ENCODE measurements at regions not wholly inside any gene's neighbourhood (a gene's known extent, or its start where the extent isn't known, plus 50 kb on each side); places are given as distances from the start of the nearest gene placed in this dataset.

DNA sequence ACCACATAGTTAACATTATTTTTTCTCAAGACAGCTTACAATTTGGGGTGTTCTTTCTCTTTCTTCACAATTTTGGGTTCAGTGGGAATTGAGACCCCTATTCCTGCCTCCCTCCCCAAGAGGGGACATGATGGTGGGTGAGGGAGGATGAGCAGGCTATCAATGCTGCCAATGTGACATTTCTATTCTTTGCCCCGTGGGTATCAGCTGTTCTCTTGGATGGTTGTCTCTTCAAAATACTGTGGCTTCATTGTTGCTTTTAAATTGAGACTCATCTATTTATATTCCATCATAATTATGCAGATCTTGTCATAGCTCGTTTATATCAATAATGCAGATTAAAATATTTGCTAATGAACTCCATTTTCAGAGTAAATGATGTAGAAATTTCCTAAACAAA lies 56.5 kb upstream of the ANO4 start:
- TF ChIP-seq, protein P1, sequence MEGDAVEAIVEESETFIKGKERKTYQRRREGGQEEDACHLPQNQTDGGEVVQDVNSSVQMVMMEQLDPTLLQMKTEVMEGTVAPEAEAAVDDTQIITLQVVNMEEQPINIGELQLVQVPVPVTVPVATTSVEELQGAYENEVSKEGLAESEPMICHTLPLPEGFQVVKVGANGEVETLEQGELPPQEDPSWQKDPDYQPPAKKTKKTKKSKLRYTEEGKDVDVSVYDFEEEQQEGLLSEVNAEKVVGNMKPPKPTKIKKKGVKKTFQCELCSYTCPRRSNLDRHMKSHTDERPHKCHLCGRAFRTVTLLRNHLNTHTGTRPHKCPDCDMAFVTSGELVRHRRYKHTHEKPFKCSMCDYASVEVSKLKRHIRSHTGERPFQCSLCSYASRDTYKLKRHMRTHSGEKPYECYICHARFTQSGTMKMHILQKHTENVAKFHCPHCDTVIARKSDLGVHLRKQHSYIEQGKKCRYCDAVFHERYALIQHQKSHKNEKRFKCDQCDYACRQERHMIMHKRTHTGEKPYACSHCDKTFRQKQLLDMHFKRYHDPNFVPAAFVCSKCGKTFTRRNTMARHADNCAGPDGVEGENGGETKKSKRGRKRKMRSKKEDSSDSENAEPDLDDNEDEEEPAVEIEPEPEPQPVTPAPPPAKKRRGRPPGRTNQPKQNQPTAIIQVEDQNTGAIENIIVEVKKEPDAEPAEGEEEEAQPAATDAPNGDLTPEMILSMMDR (IDR thresholded peaks at IDR 0.05), result no peak
- TF ChIP-seq POLR2A (IDR thresholded peaks at IDR 0.05), result no peak

Data from uterus (tissue), 2 donors.